ENCODE measurements at regions not wholly inside any gene's neighbourhood (a gene's known extent, or its start where the extent isn't known, plus 50 kb on each side); places are given as distances from the start of the nearest gene placed in this dataset.

DNA sequence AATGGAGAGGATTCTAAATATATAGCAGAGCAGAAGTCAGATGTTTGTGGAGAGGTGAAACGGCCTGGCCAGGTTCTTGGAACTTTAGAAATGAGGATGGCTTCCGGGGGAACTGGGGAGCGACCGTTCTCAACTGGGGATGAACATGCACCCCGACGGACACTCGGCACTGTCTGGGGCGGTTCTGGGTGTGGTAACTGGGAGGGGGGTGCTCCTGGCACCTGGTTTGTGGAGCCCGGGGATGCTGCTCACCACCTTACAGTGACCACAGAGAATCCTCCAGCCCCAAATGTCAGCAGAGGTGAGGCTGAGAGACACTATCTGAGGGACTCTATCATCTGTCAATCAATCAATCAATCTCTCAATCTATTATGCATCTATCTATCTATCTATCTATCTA is 69.0 kb upstream of the PPP2R3B start:
- intact Hi-C loops (cut with micrococcal nuclease; ENCODE audit: unreplicated experiment) = no loop called here
- TF ChIP-seq, protein P1, sequence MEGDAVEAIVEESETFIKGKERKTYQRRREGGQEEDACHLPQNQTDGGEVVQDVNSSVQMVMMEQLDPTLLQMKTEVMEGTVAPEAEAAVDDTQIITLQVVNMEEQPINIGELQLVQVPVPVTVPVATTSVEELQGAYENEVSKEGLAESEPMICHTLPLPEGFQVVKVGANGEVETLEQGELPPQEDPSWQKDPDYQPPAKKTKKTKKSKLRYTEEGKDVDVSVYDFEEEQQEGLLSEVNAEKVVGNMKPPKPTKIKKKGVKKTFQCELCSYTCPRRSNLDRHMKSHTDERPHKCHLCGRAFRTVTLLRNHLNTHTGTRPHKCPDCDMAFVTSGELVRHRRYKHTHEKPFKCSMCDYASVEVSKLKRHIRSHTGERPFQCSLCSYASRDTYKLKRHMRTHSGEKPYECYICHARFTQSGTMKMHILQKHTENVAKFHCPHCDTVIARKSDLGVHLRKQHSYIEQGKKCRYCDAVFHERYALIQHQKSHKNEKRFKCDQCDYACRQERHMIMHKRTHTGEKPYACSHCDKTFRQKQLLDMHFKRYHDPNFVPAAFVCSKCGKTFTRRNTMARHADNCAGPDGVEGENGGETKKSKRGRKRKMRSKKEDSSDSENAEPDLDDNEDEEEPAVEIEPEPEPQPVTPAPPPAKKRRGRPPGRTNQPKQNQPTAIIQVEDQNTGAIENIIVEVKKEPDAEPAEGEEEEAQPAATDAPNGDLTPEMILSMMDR (IDR thresholded peaks at IDR 0.05; ENCODE audit: unreplicated experiment) = no peak
- Mint-ChIP-seq H3K9me3 (ENCODE audit: low read depth, unreplicated experiment) (peaks cover 25% of the 10 kb centered on the region), H3K4me1 (ENCODE audit: low read depth, unreplicated experiment) (no peaks in the 10 kb centered on the region), H3K27ac (ENCODE audit: unreplicated experiment) (no peak overlapping the region), H3K27me3 (ENCODE audit: unreplicated experiment) (no peaks in the 10 kb centered on the region), H3K4me3 (ENCODE audit: low read depth, unreplicated experiment) (no peak overlapping the region), H3K36me3 (ENCODE audit: insufficient read depth, unreplicated experiment) (no peaks in the 10 kb centered on the region)
- CTCF ChIA-PET = no interaction called here
- no TSS peak for BruUV-seq (replicated peaks)
- no peak for DNase-seq

DNA sequence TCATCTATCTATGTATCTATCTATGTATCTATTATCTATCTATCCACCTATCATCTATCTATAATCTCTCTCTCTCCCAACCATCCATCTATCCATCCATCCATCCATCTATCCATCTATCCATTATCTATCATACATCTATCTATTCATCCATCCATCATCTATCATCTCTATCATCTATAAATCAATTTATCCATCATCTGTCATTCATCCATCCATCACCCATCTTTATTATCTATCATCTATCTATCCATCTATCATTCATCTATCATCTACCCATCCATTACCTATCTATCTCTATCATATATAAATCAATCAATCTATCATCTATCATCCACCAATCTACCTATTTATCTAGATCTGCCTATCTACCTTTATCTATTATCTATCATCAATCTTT is 69.4 kb upstream of the PPP2R3B start:
- Mint-ChIP-seq H3K4me3 (ENCODE audit: low read depth, unreplicated experiment) (no peak overlapping the region), H3K27me3 (ENCODE audit: unreplicated experiment) (no peaks in the 10 kb centered on the region), H3K36me3 (ENCODE audit: insufficient read depth, unreplicated experiment) (peaks cover under 1% of the 10 kb centered on the region), H3K4me1 (ENCODE audit: low read depth, unreplicated experiment) (no peaks in the 10 kb centered on the region), H3K9me3 (ENCODE audit: low read depth, unreplicated experiment) (peaks cover 25% of the 10 kb centered on the region), H3K27ac (ENCODE audit: unreplicated experiment) (no peak overlapping the region)
- intact Hi-C loops (cut with micrococcal nuclease; ENCODE audit: unreplicated experiment) = no loop called here
- TF ChIP-seq, protein P1 (IDR thresholded peaks at IDR 0.05; ENCODE audit: unreplicated experiment) = no peak
- DNase-seq = no peak
- CTCF ChIA-PET = no interaction called here
- BruUV-seq (replicated peaks) = no TSS peak

DNA sequence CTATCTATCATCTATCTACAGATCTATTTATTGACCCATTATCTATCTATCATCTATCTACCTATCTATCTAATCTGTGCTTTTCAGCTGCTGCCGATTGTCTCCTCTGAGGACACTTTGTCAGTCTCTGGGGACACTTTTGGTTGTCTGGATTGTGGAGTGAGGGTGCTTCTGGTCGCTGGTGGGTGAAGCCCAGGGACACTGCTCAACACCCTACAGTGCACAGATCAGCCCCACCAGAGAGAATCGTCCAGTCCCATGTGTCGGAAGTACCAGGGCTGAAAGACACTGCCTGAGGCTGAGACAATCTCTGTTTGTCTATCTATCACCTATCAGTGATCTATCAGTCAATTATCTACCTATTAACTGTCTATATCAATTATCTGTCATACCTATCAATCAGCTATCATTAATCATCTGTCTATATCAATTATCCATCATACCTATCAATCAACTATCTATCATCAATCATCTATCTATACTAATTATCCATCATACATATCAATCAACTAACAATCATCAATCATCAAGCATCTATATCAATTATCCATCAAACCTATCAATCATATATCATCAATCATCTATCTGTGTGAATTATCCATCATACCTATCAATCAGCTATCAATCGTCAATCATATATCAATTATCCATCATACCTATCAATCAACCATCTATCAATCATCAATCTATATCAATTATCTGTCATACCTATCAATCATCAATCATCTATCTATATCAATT is 70.0 kb upstream of the PPP2R3B start:
- Mint-ChIP-seq H3K4me1 (ENCODE audit: low read depth, unreplicated experiment) (no peaks in the 10 kb centered on the region), H3K36me3 (ENCODE audit: insufficient read depth, unreplicated experiment) (peaks cover 6% of the 10 kb centered on the region), H3K9me3 (ENCODE audit: low read depth, unreplicated experiment) (peaks cover 30% of the 10 kb centered on the region), H3K27ac (ENCODE audit: unreplicated experiment) (no peak overlapping the region), H3K4me3 (ENCODE audit: low read depth, unreplicated experiment) (no peak overlapping the region), H3K27me3 (ENCODE audit: unreplicated experiment) (no peaks in the 10 kb centered on the region)
- CTCF ChIA-PET = no interaction called here
- no TSS peak for BruUV-seq (replicated peaks)
- TF ChIP-seq, protein P1 (IDR thresholded peaks at IDR 0.05; ENCODE audit: unreplicated experiment) = no peak
- no peak for DNase-seq
- intact Hi-C loops (cut with micrococcal nuclease; ENCODE audit: unreplicated experiment) = no loop called here

DNA sequence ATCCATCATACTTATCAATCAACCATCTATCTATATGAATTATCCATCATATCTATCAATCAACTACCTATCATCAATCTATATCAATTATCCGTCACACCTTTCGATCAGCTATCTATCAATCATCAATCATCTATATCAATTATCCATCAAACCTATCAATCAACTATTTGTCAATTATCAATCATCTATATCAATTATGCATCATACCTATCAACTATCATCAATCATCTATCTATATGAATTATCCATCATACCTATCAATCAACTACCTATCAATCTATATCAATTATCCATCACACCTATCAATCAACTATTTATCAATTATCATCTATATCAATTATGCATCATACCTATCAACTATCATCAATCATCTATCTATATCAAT is 70.6 kb upstream of the PPP2R3B start:
- CTCF ChIA-PET = no interaction called here
- no peak for DNase-seq
- peaks cover 32% of the 10 kb centered on the region for H3K9me3 Mint-ChIP-seq (ENCODE audit: low read depth, unreplicated experiment)
- H3K27me3 Mint-ChIP-seq (ENCODE audit: unreplicated experiment) = no peaks in the 10 kb centered on the region
- no TSS peak for BruUV-seq (replicated peaks)
- no peak overlapping the region for H3K4me3 Mint-ChIP-seq (ENCODE audit: low read depth, unreplicated experiment)
- intact Hi-C loops (cut with micrococcal nuclease; ENCODE audit: unreplicated experiment) = no loop called here
- H3K27ac Mint-ChIP-seq (ENCODE audit: unreplicated experiment) = no peak overlapping the region
- peaks cover 12% of the 10 kb centered on the region for H3K36me3 Mint-ChIP-seq (ENCODE audit: insufficient read depth, unreplicated experiment)
- TF ChIP-seq, protein P1 (IDR thresholded peaks at IDR 0.05; ENCODE audit: unreplicated experiment) = no peak
- no peaks in the 10 kb centered on the region for H3K4me1 Mint-ChIP-seq (ENCODE audit: low read depth, unreplicated experiment)
